DOHH2 (cell line): ENCODE measurements at regions not wholly inside any gene's neighbourhood (a gene's known extent, or its start where the extent isn't known, plus 50 kb on each side); places are given as distances from the start of the nearest gene placed in this dataset.

Experiments used
- H3F3A ChIP-seq: fragments of 200-600 bp; sonication (generic), shearing (Covaris generic); 2 replicates; pipeline ENCODE4 v1.6.0; 2016; ENCODE audit warnings: antibody characterized with exemption, mild to moderate bottlenecking; ENCODE audit not compliant: control insufficient read depth, insufficient read depth
- H3K27ac ChIP-seq: fragments of 200-600 bp; sonication (generic); 2 replicates; pipeline ENCODE4 v1.5.1; 2014; ENCODE audit warnings: low read depth, mild to moderate bottlenecking, low read length, moderate library complexity
- H3K27me3 ChIP-seq: fragments of 200-600 bp; sonication (generic); 2 replicates; pipeline ENCODE4 v1.6.1; 2014; ENCODE audit warnings: mild to moderate bottlenecking, low read length, mixed read lengths; ENCODE audit not compliant: control insufficient read depth
- H3K36me3 ChIP-seq: fragments of 200-600 bp; sonication (generic); 2 replicates; pipeline ENCODE4 v1.6.1; 2014; ENCODE audit warnings: mild to moderate bottlenecking, low read length, moderate library complexity, mixed read lengths; ENCODE audit not compliant: control insufficient read depth
- H3K4me1 ChIP-seq: fragments of 200-600 bp; sonication (generic); 2 replicates; pipeline ENCODE4 v1.6.1; 2014; ENCODE audit warnings: mild to moderate bottlenecking, low read length, mixed read lengths; ENCODE audit not compliant: control insufficient read depth
- H3K4me2 ChIP-seq: fragments of 200-600 bp; sonication (generic); 2 replicates; pipeline ENCODE4 v1.6.0; 2014; ENCODE audit warnings: mild to moderate bottlenecking, low read length, moderate library complexity
- H3K4me3 ChIP-seq: fragments of 200-600 bp; sonication (generic); 2 replicates; pipeline ENCODE4 v1.5.1; 2014; ENCODE audit warnings: mild to moderate bottlenecking, low read length, mixed read lengths
- H3K79me2 ChIP-seq: fragments of 200-600 bp; sonication (generic); 2 replicates; pipeline ENCODE4 v1.6.1; 2014; ENCODE audit warnings: mild to moderate bottlenecking, low read length, mixed read lengths; ENCODE audit not compliant: control insufficient read depth
- H3K9me2 ChIP-seq: fragments of 200-600 bp; sonication (generic); replicated peaks from 2 replicates; pipeline ENCODE4 v1.6.1; 2014; ENCODE audit warnings: mild to moderate bottlenecking, low read length, mixed read lengths; ENCODE audit not compliant: control insufficient read depth
- H3K9me3 ChIP-seq: fragments of 200-600 bp; sonication (generic); 2 replicates; pipeline ENCODE4 v1.6.1; 2014; ENCODE audit warnings: antibody characterized with exemption, low read length, mixed read lengths; ENCODE audit not compliant: control insufficient read depth, insufficient read depth
- H4K20me1 ChIP-seq: fragments of 200-600 bp; sonication (generic); 2 replicates; pipeline ENCODE4 v1.6.0; 2014; ENCODE audit warnings: low read depth, mild to moderate bottlenecking, antibody characterized with exemption, low read length, moderate library complexity; ENCODE audit not compliant: control insufficient read depth, insufficient read depth
- EZH2phosphoT487 ChIP-seq: fragments of 200-600 bp; sonication (generic); IDR thresholded peaks from 2 replicates; pipeline ENCODE4 v1.6.1; 2017; ENCODE audit warnings: borderline replicate concordance, mild to moderate bottlenecking, antibody characterized with exemption, low read length, moderate library complexity, mixed read lengths
- TF ChIP-seq, protein P1 (sequence below): fragments of 200-600 bp; sonication (generic); IDR thresholded peaks from one replicate; pipeline ENCODE4 v1.5.1; 2014; ENCODE audit warnings: antibody characterized with exemption, mild to moderate bottlenecking, low read depth, low read length; ENCODE audit not compliant: poor library complexity, severe bottlenecking

- Histone ChIP-seq H3K4me3 (no peak overlapping the region), H3K9me2 (no peaks in the 10 kb centered on the region), H3K27ac (no peak overlapping the region), H3K27me3 (no peaks in the 10 kb centered on the region), H4K20me1 (no peaks in the 10 kb centered on the region), H3K4me2 (no peak overlapping the region), H3K36me3 (no peaks in the 10 kb centered on the region), H3K9me3 (no peaks in the 10 kb centered on the region), H3F3A (no peaks in the 10 kb centered on the region), H3K4me1 (no peaks in the 10 kb centered on the region), H3K79me2 (no peaks in the 10 kb centered on the region)
- TF ChIP-seq, protein P1, sequence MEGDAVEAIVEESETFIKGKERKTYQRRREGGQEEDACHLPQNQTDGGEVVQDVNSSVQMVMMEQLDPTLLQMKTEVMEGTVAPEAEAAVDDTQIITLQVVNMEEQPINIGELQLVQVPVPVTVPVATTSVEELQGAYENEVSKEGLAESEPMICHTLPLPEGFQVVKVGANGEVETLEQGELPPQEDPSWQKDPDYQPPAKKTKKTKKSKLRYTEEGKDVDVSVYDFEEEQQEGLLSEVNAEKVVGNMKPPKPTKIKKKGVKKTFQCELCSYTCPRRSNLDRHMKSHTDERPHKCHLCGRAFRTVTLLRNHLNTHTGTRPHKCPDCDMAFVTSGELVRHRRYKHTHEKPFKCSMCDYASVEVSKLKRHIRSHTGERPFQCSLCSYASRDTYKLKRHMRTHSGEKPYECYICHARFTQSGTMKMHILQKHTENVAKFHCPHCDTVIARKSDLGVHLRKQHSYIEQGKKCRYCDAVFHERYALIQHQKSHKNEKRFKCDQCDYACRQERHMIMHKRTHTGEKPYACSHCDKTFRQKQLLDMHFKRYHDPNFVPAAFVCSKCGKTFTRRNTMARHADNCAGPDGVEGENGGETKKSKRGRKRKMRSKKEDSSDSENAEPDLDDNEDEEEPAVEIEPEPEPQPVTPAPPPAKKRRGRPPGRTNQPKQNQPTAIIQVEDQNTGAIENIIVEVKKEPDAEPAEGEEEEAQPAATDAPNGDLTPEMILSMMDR: no peak
- no peak for TF ChIP-seq EZH2phosphoT487
These were observed 236.0 kb upstream of the DEFB112 start for GRCh38 chr6:50285735-50286134.

DNA sequence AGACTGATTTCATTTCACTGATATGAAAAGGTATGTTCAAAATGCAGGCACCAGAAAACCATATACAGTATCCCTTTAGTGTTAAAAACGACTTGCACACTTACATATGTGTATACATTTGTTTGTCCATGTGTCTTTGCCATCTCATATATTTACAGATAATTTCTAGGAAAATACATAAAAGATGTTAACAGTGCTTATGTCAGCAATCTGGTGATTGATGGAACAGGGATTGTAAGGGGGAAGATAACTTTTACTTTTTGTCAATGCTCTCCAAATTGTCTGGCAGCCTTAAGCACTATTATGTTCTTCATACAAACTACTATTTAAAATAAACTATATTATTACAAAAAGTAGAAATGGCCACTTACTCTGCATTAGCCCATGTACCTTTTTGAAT, 238.5 kb upstream of the DEFB112 start:
- H3K27ac ChIP-seq: no peak overlapping the region
- H3K4me2 ChIP-seq: no peak overlapping the region
- no peak overlapping the region for H3K4me3 ChIP-seq
- H4K20me1 ChIP-seq: no peaks in the 10 kb centered on the region
- no peaks in the 10 kb centered on the region for H3F3A ChIP-seq
- no peak for TF ChIP-seq EZH2phosphoT487
- TF ChIP-seq, protein P1: no peak
- no peaks in the 10 kb centered on the region for H3K27me3 ChIP-seq
- H3K79me2 ChIP-seq: no peaks in the 10 kb centered on the region
- no peaks in the 10 kb centered on the region for H3K9me3 ChIP-seq
- no peaks in the 10 kb centered on the region for H3K36me3 ChIP-seq
- no peaks in the 10 kb centered on the region for H3K9me2 ChIP-seq
- H3K4me1 ChIP-seq: no peaks in the 10 kb centered on the region

- H3K4me2 ChIP-seq: no peak overlapping the region
- H3K4me3 ChIP-seq: no peak overlapping the region
- H4K20me1 ChIP-seq: no peaks in the 10 kb centered on the region
- H3K9me2 ChIP-seq: no peaks in the 10 kb centered on the region
- H3K79me2 ChIP-seq: no peaks in the 10 kb centered on the region
- H3K9me3 ChIP-seq: no peaks in the 10 kb centered on the region
- H3K27me3 ChIP-seq: no peaks in the 10 kb centered on the region
- H3F3A ChIP-seq: no peaks in the 10 kb centered on the region
- H3K36me3 ChIP-seq: no peaks in the 10 kb centered on the region
- no peak for TF ChIP-seq EZH2phosphoT487
- TF ChIP-seq, protein P1: no peak
- H3K4me1 ChIP-seq: no peaks in the 10 kb centered on the region
- no peak overlapping the region for H3K27ac ChIP-seq
These were observed 239.2 kb upstream of the DEFB112 start for GRCh38 chr6:50288881-50289280.

- no peak overlapping the region for H3K27ac ChIP-seq
- H3K79me2 ChIP-seq: no peaks in the 10 kb centered on the region
- no peaks in the 10 kb centered on the region for H3K27me3 ChIP-seq
- no peaks in the 10 kb centered on the region for H3K9me2 ChIP-seq
- no peaks in the 10 kb centered on the region for H4K20me1 ChIP-seq
- H3K9me3 ChIP-seq: no peaks in the 10 kb centered on the region
- no peaks in the 10 kb centered on the region for H3K36me3 ChIP-seq
- H3K4me2 ChIP-seq: no peak overlapping the region
- TF ChIP-seq, protein P1: no peak
- H3K4me1 ChIP-seq: no peaks in the 10 kb centered on the region
- no peak overlapping the region for H3K4me3 ChIP-seq
- H3F3A ChIP-seq: no peaks in the 10 kb centered on the region
These were observed 239.6 kb upstream of the DEFB112 start for GRCh38 chr6:50289366-50289765.
